T47D (cell line): ENCODE measurements at regions not wholly inside any gene's neighbourhood (a gene's known extent, or its start where the extent isn't known, plus 50 kb on each side); places are given as distances from the start of the nearest gene placed in this dataset.
"Not testable (repeated sequence)": the region's sequence is repeated elsewhere in the genome, so short reads cannot be mapped to it uniquely, and the experiment has no call there.

Experiments used
- DNase-seq, 2 experiments: peaks; one replicate each; pipeline versions ENCODE4 v3.0.0 to v3.0.0-alpha.2; 2011 to 2012; ENCODE audit warnings: low read depth in 1 of 2, low spot score in 1 of 2
- JUND ChIP-seq: IDR thresholded peaks from 2 replicates; pipeline ENCODE4 v1.6.1; 2012; ENCODE audit warnings: low read depth
- in situ Hi-C: cut with HindIII; loops from 2 replicates; pipeline ENCODE4 v1.10.0; 2016; ENCODE audit warnings: low sequenced_read_pairs, low pct_unique_long_range_greater_than_20kb

DNA sequence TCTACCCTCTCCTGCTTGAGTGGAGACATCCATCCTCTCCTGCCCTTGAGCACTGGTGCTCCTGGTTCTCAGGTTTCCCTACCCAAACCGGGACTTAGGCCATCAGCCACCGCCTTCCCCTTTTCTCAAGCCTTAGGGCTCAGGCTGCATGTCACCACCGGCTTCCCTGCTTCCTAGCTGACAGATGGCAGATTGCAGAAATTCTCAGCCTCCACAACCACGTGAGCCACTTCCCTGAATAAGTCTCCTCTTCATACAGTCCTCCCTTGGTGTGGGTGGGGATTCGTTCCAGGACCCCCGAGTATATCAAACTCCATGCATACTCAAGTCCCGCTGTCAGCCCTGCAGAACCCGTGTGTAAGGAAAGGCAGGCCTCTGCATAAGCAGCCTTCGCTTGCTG lies 203.5 kb upstream of the ZNF32 start:
- DNase-seq: no peak
- no peak for TF ChIP-seq JUND
- in situ Hi-C loops: no loop called here

DNA sequence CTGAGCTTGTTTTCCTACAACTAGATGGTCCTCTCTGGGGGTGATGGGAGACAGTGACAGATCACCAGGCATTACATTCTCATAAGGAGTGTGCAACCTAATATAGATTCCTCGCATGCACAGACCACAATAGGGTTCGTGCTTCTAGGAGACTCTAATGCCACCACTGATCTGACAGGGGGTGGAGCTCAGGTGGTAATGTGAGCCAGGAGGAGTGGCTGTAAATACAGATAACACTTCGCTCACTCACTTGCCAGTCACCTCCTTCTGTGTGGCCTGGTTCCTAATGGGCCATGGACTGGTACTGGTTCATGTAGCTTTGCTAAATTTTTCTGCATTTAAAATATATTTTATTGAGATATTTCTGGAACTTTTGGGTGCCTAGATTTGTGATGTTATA lies 202.3 kb upstream of the ZNF32 start:
- DNase-seq: no peak
- no peak for TF ChIP-seq JUND
- in situ Hi-C loops: no loop called here

DNA sequence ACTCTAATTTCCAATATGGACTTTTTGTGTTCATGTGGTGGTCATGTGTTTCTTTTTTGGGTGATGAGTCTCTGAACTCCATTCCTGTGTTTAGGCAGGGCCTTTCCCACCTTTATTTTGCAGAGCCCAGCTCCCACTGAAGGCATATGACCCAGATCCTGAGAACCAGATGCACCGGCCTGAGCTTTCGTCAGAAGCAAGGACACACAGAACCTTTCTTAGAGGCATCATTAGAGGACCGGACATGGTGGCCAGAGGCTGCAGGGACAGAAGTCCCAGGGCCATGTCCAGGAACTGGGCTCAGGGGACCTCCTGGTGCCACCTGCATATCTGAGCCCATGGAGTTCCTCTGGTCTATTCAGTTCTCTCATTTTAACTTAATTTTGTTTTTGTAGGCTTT lies 200.9 kb upstream of the ZNF32 start:
- TF ChIP-seq JUND: no peak
- in situ Hi-C loops: no loop called here
- no peak for DNase-seq

DNA sequence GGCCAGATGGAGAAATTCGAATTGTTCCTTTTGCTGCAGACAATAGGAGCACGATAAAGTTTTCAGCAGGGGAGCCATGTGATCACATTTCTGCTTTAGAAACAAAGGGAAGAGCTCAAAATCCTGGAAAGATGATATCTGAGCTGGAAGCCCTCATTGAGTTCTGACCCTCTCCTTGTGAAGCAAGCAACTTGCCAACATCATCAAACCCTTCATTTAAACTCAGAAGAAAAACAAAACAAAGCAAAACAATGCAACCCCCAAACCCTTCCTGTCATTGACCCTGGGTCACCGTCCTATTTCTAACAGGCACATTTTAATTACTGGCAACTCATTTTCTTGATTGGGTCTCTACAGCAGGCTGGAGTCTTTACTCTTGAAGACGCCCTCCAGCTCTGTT lies 198.3 kb upstream of the ZNF32 start:
- in situ Hi-C loops: no loop called here
- TF ChIP-seq JUND: no peak
- no peak for DNase-seq

DNA sequence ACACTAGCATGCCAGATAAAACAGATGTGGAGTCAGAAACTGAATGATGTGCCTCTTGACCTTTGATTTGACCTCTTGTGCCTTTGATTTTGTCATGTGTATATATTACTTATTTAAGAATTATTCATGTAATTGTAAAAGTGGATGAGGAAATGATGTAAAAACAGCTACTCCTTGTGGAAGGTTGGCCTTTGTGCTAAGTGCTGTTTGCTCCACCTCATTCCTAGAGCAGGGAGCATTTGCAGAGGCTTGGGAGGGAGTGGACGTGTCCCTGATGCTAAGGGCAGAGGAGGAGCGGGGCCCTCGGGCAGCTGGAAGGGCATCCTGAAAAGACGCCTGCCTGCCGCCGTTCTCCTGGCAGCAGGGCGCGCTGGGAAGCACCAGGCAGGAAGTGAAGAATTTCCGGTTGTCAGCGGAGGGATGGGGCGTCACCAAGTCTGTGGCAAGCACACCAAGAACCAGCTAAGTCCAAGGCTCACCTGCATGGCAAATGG lies 197.6 kb upstream of the ZNF32 start:
- TF ChIP-seq JUND: no peak
- in situ Hi-C loops: no loop called here
- no peak for DNase-seq

DNA sequence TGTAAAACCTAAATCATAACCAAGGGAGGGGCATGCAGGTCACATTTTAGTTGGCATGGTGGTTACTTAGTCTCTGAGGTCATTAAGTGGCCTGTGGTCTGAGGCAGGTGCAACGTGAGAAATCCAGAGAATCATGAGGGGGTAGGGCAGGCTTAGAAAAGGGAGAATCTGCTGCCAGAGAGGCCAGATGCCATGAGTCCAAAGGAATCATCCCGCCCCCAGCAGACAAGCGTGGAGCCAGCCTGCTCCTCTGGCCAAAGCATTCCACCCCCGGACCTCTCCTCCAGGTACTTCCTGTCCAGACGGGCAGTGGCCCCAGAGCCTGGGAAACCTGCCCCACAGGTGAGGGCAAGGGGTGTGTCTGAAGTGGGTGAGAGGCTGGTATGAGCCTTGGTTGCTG lies 196.4 kb upstream of the ZNF32 start:
- in situ Hi-C loops: no loop called here
- DNase-seq: peak in 1 of 2 experiments; percentile 66
- TF ChIP-seq JUND: no peak

DNA sequence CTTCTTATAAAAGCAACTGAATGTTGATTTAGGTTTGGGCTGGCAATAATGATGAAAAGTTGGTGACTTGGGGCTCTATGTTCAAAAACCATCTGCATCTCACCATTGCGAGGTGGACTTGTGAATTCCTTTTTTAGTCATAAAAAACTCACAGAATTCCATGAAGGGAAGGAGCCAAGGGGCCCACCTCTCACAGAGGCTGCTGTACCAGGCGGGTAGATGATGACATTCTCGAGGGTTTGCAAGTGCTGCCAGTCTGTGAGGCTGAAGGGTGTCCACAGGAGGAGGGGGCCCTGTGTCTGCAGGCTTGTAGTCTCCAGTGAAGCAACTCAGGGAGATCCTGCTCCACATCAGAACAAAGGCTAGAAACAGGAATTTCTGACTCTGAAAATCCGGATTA lies 195.5 kb upstream of the ZNF32 start:
- DNase-seq: no peak
- no peak for TF ChIP-seq JUND
- in situ Hi-C loops: no loop called here

DNA sequence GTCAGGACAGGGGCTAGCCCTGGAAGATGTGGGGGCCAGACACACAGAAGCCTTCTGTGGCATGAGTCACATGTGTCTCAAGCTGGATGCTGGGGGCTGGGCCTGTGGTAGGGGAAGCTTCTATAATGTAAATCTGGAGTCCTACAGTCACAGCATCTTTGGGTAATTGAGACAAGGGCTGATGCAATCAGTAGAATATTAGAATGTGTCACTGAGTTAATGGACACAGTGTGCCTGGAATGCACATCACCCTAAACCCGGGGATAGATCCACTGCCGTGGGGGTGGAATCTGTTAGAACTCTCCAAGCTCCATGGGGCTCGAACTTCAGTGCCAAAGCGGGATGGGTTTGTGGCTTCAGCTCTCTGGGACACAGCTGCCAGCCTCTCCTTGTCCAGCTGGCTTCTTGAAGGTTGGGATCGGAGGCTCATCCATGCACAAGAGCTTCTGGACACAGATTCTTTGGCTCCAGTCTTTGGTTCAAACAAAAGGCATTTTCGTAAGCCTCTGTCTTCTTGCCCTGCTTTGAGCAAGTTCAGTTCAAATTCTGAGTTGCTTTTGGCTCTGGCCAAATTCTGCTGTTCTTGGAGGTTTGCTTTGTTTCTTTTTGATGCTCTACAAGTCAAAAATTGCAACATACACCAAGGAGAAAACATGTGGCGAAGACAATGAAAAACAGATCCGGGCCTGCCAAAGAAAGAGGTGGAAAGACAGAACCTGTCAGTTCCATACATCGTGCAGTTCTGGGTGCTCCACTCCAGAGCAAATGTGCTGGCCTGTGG lies 194.8 kb upstream of the ZNF32 start:
- DNase-seq: no peak
- no peak for TF ChIP-seq JUND
- in situ Hi-C loops: no loop called here

DNA sequence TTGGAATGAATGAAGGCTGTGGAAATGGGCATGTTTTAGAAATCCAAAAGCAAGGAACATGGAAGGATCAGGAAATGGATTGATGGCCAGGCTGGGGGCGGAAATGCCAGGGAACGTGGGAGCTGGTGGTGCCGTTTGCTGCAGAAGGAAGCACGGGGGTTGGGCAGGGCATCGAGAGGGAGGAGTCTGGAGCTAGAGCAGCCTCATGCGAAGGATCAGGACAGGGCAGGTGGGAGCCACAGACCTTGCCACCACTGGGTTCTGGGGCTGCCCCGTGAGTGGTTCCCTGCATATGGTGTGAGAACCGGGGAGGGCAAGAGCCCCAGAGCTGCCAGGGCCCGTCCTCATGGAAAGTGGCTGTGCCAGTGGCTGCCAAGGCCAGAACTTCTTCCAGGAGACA lies 193.8 kb upstream of the ZNF32 start:
- DNase-seq: no peak
- no peak for TF ChIP-seq JUND
- in situ Hi-C loops: no loop called here

DNA sequence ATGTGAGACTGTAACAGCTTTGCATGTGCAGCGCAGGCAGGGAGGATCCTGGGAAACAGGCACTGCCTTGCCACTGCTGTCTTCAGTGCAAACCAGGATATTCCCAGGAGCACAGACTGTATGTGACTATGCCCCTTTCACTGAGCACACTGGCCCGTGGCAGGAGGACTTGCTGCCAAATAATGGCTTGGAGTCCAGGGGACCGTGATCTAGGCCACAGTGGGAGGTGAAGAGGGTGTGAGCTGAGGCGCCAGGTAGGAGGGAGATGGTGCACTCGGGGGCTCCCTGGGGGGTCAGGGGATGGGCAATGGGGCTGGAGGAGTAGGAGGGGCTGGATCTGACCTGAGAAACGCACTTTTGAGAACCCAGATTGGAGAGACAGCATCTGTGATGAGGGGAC lies 193.4 kb upstream of the ZNF32 start:
- TF ChIP-seq JUND: no peak
- DNase-seq: no peak
- in situ Hi-C loops: no loop called here

DNA sequence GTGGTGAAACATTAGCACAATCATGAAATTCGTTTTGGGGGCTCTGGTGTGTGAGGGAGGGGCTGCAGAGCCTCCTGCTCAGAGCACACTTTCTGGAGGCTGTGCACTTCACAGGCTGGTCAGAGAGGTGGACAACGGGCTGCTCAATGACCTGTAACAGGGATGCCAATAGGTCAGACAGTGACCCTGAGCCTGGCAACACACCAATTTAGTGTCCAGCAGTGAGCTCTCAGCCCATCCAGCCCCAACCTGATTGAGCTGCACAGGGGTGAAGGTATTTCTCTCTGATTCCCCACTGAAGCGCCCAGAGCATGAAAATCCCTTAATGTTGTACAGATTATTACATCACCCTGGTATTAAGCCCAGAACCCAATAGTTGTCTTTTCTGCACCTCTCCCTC lies 191.3 kb upstream of the ZNF32 start:
- TF ChIP-seq JUND: no peak

DNA sequence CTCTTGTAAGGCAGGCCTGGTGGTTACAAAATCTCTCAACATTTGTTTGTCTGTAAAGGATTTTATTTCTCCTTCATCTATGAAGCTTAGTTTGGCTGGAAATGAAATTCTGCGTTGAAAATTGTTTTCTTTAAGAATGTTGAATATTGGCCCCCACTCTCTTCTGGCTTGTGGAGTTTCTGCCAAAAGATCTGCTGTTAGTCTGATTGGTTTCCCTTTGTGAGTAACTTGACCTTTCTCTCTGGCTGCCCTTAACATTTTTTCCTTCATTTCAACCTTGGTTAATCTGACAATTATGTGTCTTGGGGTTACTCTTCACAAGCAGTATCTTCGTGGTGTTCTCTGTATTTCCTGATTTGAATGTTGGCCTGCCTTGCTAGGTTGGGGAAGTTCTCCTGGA lies 186.1 kb upstream of the ZNF32 start:
- in situ Hi-C loops, DNase-seq: not testable (repeated sequence)

More for the DNA sequence above, 191.3 kb upstream of the ZNF32 start:
- in situ Hi-C loops: no loop called here
- no peak for DNase-seq

DNA sequence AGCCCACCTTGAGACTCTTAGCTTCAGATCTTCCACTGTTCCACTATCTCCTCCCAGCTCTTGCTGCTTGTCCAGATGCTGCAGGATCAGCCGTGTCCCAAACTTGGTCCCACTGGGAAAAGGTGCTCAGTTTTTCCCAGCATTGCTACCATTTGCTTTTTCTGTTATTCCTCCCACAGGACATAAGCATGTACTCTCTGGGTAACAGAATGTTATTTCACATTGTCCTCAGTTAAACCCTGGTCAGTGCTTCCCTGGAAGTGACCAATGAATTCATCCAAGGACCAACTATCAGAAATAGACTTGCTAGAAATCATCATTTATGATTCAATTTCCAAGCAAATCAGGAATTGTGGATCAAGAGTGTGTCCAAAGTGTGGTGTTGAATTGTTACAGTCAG lies 179.2 kb upstream of the ZNF32 start:
- no peak for TF ChIP-seq JUND
- in situ Hi-C loops: no loop called here
- DNase-seq: no peak

DNA sequence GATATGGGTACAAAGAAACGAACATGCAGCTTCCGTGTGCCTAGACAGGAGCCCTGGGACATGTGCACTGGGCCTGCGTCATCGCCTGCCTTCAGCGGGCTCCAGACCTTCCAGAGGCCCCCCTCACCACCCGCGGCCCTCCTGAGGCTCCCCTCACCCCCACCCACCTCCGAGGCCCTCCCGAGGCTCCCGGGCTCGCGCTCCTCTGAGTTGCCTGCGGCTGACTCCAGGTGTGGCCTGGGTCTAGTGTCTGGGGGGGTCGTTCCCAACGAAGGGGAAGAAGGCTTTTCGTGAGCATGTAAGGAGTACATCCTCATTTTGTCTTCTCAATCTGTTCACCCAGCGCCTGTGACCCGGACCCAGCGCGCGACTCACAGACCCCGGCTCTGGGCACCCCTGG lies 177.3 kb upstream of the ZNF32 start:
- no peak for DNase-seq
- in situ Hi-C loops: no loop called here
- no peak for TF ChIP-seq JUND

DNA sequence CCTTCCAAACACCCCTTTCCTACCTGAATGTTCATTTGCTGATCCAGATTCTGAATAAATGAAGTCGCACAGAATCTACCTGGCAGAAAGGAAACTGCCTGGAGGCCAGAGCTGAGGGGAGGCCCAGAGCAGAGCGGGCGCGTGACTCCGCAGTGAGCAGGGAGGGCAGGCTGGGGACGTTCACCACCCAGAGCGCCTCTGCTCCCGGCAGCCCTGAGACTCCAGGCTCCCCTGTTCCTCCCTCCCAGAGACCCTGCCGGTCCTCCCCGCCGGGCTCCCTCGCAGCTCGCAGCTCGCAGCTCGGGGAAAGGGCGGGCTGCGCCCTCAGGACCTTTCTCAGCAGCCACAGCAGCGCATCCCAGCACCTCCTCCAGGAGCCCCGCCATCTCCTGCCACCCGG lies 176.7 kb upstream of the ZNF32 start:
- in situ Hi-C loops: no loop called here
- no peak for TF ChIP-seq JUND

More for the DNA sequence above, 176.7 kb upstream of the ZNF32 start:
- DNase-seq: no peak
